ENCODE measurements at regions not wholly inside any gene's neighbourhood (a gene's known extent, or its start where the extent isn't known, plus 50 kb on each side); places are given as distances from the start of the nearest gene placed in this dataset.

DNA sequence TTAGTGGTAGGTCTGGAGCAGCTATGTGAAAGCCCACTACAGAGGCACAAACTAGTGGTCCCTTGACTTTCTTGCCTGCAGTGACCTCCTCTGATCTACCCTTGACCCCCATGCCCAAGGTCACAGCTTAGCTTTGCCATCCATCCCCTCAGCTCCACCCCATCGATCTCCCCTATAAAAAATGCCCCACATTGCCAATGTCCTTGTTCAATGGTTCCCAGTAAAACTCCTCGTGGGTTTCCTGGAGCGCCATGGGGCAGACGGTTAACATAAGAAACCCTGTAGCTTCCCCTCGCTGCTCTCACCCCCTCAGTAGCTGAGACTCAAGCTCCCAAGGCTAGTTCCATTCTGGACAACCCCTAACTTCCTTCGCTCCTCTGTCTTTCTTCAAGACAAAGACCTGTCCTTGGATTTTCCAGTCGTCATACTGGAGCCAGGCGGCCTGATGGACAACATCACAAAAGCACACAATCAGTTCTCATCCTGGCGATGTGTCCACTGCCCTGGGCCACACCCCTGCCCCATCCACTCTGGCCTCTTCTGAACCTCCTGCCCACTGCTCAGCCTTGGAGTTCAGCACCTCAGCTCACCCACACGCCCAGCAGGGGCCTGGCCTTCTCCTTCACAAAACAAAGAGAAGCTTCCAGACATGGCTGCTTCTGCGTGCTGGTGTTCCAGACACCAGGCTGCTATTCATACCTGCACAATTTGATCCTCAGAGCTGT is 1429.3 kb downstream of the BRD1 start:
- H3K27ac ChIP-seq, result no peak overlapping the region
- no peak for TF ChIP-seq CTCF (conservative IDR thresholded peaks at IDR 0.05)

DNA sequence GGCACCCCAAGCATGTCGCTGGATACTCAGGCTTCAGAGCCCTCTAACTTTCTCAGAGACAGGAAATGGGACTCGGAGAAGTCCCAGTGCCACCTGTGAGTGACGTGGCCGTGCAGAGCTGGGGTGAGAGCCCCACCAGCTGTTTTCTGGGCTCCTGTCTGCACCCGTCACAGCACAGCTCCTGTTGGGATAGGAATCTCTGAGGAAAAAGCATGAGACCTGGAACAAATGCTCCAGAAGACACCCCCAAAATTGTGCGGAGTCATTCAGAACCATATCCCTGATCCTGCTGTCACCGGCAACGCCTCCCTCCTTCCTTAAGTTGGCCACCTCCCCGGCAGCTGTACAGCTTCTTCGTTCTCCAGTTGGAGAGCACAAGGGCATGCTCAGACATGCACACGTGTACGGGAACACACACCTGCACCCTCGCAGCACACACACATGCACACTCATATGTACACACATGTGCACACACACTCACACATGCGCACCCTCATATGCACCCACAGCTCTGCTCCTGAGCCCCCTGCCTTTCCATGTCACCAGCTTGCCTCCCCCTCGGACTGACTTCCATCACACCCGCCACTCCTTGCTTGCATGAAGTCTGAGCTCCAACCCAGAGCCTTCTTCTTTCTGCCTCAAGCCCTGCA is 1430.0 kb downstream of the BRD1 start:
- H3K27ac ChIP-seq, result no peak overlapping the region
- no peak for TF ChIP-seq CTCF (conservative IDR thresholded peaks at IDR 0.05)

DNA sequence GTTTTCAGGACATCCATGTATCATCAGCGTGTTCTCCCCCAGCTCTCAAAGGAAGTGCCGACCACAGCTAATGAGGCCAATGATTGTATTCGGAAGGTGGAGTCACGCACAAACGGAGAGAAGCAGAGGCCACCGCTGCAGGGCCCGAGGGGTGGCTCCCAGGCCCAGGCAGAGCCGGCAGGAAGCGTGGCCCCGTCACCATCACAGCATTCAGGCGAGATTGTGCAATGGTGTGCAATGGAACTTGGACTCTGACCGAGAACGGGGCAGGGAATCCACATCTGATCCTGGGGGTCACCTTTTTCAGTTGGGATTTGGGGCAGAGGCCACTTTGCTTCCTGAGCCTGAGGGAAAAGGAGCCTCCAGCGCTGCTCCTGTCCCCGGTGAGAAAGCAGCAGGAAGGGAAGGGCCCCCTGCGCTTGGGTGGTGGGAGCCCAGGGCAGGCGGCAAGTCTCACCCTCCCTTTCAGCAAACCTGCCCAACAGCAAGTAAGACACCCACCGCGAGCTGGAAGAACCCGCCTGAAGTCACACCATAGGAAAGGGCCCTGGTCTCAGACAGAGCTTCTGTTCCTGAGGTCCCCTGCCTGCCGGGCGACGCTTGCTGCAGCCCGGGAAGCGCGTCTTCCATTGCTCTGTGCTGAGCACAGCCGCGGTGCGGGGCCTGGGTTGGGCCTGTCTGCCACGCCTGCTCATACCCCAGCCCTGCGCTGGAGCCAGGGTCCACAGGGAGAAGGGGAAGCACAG is 1430.7 kb downstream of the BRD1 start:
- H3K27ac ChIP-seq, result no peak overlapping the region
- TF ChIP-seq CTCF (conservative IDR thresholded peaks at IDR 0.05), result no peak

DNA sequence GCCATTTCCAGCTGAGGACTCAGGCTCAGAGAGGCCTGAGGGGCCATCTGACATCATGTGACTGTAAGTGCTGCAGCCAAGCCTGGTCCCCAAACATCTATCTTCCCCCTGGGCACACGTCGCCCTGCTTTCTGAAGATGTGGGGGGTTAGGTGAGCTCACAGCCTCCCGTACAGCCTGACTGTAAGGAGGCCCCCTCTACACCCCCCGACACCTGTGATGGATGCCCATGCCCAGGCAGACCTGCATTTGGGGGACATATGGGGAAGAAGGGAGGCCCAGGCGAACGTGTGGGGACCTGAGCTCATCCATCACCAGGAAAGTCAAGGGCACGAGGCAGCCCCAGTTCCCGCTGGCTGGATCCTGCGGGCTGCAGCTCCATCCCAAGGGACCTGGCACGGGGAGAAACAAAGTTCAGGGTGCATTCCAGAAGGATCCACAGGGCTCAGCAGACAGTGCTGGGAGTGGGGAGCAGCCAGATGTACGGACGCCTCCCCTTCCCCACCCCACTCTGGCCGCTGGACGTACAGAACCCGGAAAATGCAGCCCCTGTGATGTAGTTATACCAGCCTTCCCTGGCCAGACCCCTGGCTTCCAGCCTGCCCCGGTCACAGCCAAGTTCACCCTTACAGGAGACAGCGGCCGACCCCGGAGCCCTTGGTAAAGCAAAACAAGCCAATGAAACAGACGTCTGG is 1431.4 kb downstream of the BRD1 start:
- no peak overlapping the region for H3K27ac ChIP-seq
- no peak for TF ChIP-seq CTCF (conservative IDR thresholded peaks at IDR 0.05)

GRCh38 chr22:48395201-48395600 is 1432.5 kb downstream of the BRD1 start:
- TF ChIP-seq CTCF (conservative IDR thresholded peaks at IDR 0.05), result no peak
- H3K27ac ChIP-seq, result no peak overlapping the region

DNA sequence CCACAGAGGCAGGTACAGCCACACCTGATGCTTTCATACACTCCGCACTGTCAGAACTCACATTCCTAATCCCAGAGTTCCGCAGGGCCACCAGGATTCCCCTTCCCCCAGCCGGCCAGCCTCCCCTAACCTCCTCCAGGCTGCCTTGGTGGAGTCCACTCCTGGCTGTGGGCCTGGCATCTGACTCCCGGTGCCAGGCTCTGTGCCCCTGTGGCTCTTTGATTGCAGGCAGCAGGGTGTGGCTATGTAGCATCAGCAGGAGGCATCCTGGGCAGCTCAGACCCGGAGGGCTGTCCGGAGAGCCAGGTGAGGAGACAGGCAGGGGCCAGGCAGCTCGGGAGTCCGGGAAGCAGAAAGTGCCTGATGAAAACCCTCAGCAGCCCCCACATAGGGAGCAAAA is 1432.9 kb downstream of the BRD1 start:
- no peak for TF ChIP-seq CTCF (conservative IDR thresholded peaks at IDR 0.05)
- no peak overlapping the region for H3K27ac ChIP-seq

DNA sequence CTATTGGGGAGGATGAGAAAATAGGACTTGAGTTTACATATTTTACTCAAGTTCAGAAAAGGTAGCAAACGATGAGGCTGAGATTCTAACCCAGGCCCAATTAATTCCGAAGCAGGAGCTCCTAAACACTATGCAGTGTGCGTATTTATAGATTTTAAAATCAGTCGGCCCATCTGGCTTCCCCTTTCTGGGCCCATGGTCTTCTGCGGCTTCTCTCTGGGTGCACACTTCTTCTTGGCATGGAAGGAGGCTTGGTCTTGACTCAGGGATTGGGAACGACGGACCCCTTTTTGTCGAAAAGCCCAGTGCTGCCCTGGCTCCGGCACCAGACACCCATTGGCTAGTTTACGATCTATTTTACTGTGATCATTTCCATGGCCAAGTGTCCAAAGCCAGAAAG is 1433.8 kb downstream of the BRD1 start:
- no peak overlapping the region for H3K27ac ChIP-seq
- TF ChIP-seq CTCF (conservative IDR thresholded peaks at IDR 0.05), result no peak

Measured in VCaP (cell line).